ENCODE measurements at regions not wholly inside any gene's neighbourhood (a gene's known extent, or its start where the extent isn't known, plus 50 kb on each side); places are given as distances from the start of the nearest gene placed in this dataset.
"Not testable (repeated sequence)": the region's sequence is repeated elsewhere in the genome, so short reads cannot be mapped to it uniquely, and the experiment has no call there.

GRCh38 chr3:30469133-30469532, 137.3 kb upstream of the TGFBR2 start:
- DNase-seq (ENCODE audit: low spot score), result no peak

GRCh38 chr3:30470496-30470895, 135.9 kb upstream of the TGFBR2 start:
- no peak for DNase-seq (ENCODE audit: low spot score)

GRCh38 chr3:30471066-30471465, 135.3 kb upstream of the TGFBR2 start:
- DNase-seq (ENCODE audit: low spot score), result no peak

GRCh38 chr3:30471796-30472489, 134.5 kb upstream of the TGFBR2 start:
- no peak for DNase-seq (ENCODE audit: low spot score)

GRCh38 chr3:30473374-30474051, 132.9 kb upstream of the TGFBR2 start:
- no peak for DNase-seq (ENCODE audit: low spot score)

- no peak for DNase-seq (ENCODE audit: low spot score)
Observed at GRCh38 chr3:30474371-30474770, 132.0 kb upstream of the TGFBR2 start.

GRCh38 chr3:30475038-30475808, 131.2 kb upstream of the TGFBR2 start:
- DNase-seq (ENCODE audit: low spot score), result no peak

- DNase-seq (ENCODE audit: low spot score), result no peak
Observed at GRCh38 chr3:30475809-30476178, 130.6 kb upstream of the TGFBR2 start.

GRCh38 chr3:30476368-30477084, 129.9 kb upstream of the TGFBR2 start:
- DNase-seq (ENCODE audit: low spot score), result no peak

- no peak for DNase-seq (ENCODE audit: low spot score)
Observed at GRCh38 chr3:30477149-30477921, 129.1 kb upstream of the TGFBR2 start.

- DNase-seq (ENCODE audit: low spot score), result not testable (repeated sequence)
Observed at GRCh38 chr3:30479737-30480136, 126.7 kb upstream of the TGFBR2 start.

GRCh38 chr3:30480156-30480555, 126.2 kb upstream of the TGFBR2 start:
- DNase-seq (ENCODE audit: low spot score), result not testable (repeated sequence)

GRCh38 chr3:30480587-30480986, 125.8 kb upstream of the TGFBR2 start:
- DNase-seq (ENCODE audit: low spot score), result no peak

GRCh38 chr3:30481241-30481640, 125.2 kb upstream of the TGFBR2 start:
- no peak for DNase-seq (ENCODE audit: low spot score)

- DNase-seq (ENCODE audit: low spot score), result not testable (repeated sequence)
Observed at GRCh38 chr3:30484229-30484628, 122.2 kb upstream of the TGFBR2 start.

GRCh38 chr3:30486368-30486767, 120.0 kb upstream of the TGFBR2 start:
- no peak for DNase-seq (ENCODE audit: low spot score)

GRCh38 chr3:30488070-30488756, 118.2 kb upstream of the TGFBR2 start:
- no peak for DNase-seq (ENCODE audit: low spot score)

- DNase-seq (ENCODE audit: low spot score), result no peak
Observed at GRCh38 chr3:30492322-30493192, 113.8 kb upstream of the TGFBR2 start.

GRCh38 chr3:30493911-30494311, 112.5 kb upstream of the TGFBR2 start:
- no peak for DNase-seq (ENCODE audit: low spot score)

Data from D341Med (cell line).